Activated CD4-positive, alpha-beta T cell treated with anti-CD3 and anti-CD28 coated beads, Interleukin-2, amount 10 ng/mL, durations not matched to agents 7 days and 5 days (primary cell): ENCODE measurements at regions not wholly inside any gene's neighbourhood (a gene's known extent, or its start where the extent isn't known, plus 50 kb on each side); places are given as distances from the start of the nearest gene placed in this dataset.
"Not testable (repeated sequence)": the region's sequence is repeated elsewhere in the genome, so short reads cannot be mapped to it uniquely, and the experiment has no call there.

Source experiments
- CTCF ChIA-PET: fragments of 350-600 bp; sonication (Branson Sonifier 250); formaldehyde crosslinking; loops from one replicate; lab custom pipeline; 2021; ENCODE audit warnings: antibody characterized with exemption; lab: Charles Lee
- POLR2A ChIA-PET: fragments of 350-600 bp; sonication (Branson Sonifier 250); formaldehyde crosslinking; loops from one replicate; lab custom pipeline; 2021; ENCODE audit warnings: antibody characterized with exemption; lab: Charles Lee
- DNase-seq: peaks from one replicate; pipeline ENCODE4 v3.0.0-alpha.2; 2020
- H3K27ac Mint-ChIP-seq: one replicate; pipeline ENCODE4 v1.8.0; 2021; ENCODE audit warnings: mild to moderate bottlenecking, moderate library complexity, mixed read lengths
- H3K27me3 Mint-ChIP-seq: one replicate; pipeline ENCODE4 v1.8.0; 2021; ENCODE audit warnings: mixed read lengths
- H3K36me3 Mint-ChIP-seq: one replicate; pipeline ENCODE4 v1.8.0; 2021; ENCODE audit warnings: low read depth, mixed read lengths
- H3K4me1 Mint-ChIP-seq: one replicate; pipeline ENCODE4 v1.8.0; 2021; ENCODE audit warnings: mixed read lengths
- H3K4me3 Mint-ChIP-seq: one replicate; pipeline ENCODE4 v1.8.0; 2021; ENCODE audit warnings: mild to moderate bottlenecking, moderate library complexity, mixed read lengths
- H3K9me3 Mint-ChIP-seq: one replicate; pipeline ENCODE4 v1.8.0; 2021; ENCODE audit warnings: mixed read lengths

DNA sequence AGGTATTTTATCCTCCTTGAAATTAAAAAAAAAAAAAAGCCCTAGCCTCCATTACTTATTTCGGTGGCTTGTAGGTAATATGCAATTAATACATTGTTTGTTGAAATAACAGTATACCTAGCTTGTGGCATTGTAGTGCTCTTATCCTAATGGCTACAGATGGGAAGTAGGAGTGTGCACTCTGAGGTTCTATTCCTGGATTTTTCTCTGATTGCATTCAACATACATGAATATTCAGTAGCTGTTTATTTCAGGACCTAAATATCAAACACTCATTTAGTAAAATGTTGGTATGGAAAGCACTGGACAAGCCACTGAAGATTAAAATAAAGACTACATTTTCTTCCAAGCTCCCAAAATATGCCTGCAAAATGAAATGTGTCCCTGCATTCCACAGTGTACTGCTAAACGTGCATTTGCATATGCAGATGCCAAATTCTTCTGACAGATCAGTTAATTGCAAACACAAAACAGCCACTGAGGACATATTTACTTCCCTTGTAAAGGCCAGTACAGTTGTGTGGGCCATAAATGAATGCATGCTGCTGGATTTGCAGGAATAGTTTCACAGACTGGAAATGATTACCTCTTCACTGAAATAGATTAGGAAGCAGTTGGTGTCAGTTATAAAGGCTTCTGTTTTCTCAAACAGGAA, 826.1 kb downstream of the PRELID2 start:
- ChIA-PET POLR2A (no interaction called here), CTCF (no interaction called here)
- Mint-ChIP-seq H3K36me3 (no peaks in the 10 kb centered on the region), H3K9me3 (no peaks in the 10 kb centered on the region), H3K4me3 (no peak overlapping the region), H3K27ac (no peak overlapping the region), H3K4me1 (no peaks in the 10 kb centered on the region), H3K27me3 (no peaks in the 10 kb centered on the region)
- DNase-seq: no peak

DNA sequence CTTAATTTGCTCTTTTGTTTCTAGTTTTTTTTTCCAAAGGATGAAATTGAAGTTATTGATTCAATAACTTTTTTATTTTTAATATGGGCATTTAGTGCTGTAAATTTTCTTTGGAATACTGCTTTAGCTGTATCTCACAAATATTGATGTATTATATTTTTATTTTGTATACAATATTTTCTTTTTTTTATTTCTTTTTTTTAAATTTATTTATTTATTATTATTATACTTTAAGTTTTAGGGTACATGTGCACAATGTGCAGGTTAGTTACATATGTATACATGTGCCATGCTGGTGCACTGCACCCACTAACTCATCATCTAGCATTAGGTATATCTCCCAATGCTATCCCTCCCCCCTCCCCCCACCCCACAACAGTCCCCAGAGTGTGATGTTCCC, 823.7 kb downstream of the KCTD16 start:
- H3K27ac Mint-ChIP-seq, POLR2A ChIA-PET, H3K4me1 Mint-ChIP-seq, H3K4me3 Mint-ChIP-seq, H3K27me3 Mint-ChIP-seq, CTCF ChIA-PET, DNase-seq, H3K9me3 Mint-ChIP-seq, H3K36me3 Mint-ChIP-seq: not testable (repeated sequence)

DNA sequence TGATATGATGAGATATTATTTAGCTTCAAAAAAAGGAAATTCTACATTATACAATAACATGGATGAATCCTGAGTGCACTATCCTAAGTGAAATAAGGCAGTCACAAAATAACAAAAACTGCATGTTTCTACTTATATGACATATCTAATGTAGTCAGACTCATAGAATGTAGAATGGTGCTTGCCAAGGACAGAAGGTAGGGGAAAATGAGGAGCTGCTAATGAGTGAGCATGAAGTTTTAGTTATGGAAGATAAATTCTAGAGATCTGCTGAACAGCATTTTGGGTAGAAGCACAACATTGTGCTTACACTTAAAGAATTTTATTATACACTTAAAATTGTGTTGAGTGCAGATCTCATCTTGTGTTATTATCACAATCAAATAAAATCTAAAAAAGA, 812.4 kb downstream of the KCTD16 start:
- Mint-ChIP-seq H3K27me3 (no peaks in the 10 kb centered on the region), H3K36me3 (no peaks in the 10 kb centered on the region), H3K27ac (no peak overlapping the region), H3K9me3 (peaks cover 5% of the 10 kb centered on the region), H3K4me3 (no peak overlapping the region), H3K4me1 (no peaks in the 10 kb centered on the region)
- ChIA-PET CTCF (no interaction called here), POLR2A (no interaction called here)
- DNase-seq: no peak

DNA sequence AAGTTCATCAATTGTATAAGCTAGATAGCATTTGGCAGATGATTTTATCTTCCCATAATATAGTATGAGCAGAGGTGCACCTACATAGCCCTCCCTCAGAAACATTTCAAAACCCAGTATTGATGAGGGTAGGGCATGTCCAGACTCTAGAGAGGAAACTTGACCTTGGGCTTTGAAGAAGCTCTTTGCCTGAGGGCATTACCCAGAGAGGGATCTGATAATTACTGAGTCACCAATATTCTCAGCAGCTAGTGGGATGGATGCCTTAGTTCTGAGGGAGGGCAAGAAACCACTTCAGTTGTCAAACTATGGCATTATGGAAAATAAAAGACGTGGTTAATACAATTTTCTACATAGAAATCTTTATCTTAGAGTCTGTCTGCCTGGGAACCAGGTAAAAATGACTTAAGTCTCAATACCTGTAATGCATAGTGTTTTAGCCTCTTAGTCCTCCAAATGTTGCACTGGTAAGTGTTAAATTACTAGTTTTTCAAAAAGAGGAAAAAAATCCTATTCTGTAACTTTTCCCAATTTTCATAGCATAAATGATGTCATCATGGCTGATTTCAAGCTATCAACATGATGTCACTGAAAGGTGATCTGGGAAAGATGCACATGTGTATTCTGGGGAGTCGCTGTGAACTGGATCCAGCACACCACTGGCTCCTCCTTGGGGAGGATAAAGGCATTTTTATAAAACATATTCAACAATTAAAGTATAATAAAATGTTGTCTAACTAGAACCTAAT, 809.0 kb downstream of the KCTD16 start:
- no peak overlapping the region for H3K27ac Mint-ChIP-seq
- no peaks in the 10 kb centered on the region for H3K9me3 Mint-ChIP-seq
- no peaks in the 10 kb centered on the region for H3K27me3 Mint-ChIP-seq
- H3K4me3 Mint-ChIP-seq: no peak overlapping the region
- POLR2A ChIA-PET: no interaction called here
- no peak for DNase-seq
- no peaks in the 10 kb centered on the region for H3K4me1 Mint-ChIP-seq
- H3K36me3 Mint-ChIP-seq: no peaks in the 10 kb centered on the region
- CTCF ChIA-PET: no interaction called here

DNA sequence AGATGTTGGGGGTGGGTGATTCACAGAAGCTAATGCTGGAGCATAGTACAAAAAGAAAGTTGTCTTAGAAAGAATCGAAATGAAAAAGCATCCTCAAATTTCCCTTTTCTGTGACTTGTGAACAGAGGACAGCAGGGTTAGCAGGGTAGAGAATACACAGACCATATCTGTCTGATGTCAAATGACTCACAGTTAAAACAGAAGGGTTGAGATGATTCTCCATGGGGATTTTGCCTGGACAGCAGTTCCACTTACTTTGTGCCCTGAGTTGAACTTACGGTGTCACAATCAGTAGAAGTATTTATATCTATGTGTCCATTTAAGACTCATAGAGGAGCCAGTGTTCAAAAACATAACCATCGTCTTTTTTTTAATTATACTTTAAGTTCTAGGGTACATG, 801.6 kb downstream of the KCTD16 start:
- ChIA-PET POLR2A (no interaction called here), CTCF (no interaction called here)
- Mint-ChIP-seq H3K27me3 (no peaks in the 10 kb centered on the region), H3K4me3 (no peak overlapping the region), H3K9me3 (peaks cover 7% of the 10 kb centered on the region), H3K4me1 (no peaks in the 10 kb centered on the region), H3K36me3 (no peaks in the 10 kb centered on the region), H3K27ac (no peak overlapping the region)
- DNase-seq: no peak

DNA sequence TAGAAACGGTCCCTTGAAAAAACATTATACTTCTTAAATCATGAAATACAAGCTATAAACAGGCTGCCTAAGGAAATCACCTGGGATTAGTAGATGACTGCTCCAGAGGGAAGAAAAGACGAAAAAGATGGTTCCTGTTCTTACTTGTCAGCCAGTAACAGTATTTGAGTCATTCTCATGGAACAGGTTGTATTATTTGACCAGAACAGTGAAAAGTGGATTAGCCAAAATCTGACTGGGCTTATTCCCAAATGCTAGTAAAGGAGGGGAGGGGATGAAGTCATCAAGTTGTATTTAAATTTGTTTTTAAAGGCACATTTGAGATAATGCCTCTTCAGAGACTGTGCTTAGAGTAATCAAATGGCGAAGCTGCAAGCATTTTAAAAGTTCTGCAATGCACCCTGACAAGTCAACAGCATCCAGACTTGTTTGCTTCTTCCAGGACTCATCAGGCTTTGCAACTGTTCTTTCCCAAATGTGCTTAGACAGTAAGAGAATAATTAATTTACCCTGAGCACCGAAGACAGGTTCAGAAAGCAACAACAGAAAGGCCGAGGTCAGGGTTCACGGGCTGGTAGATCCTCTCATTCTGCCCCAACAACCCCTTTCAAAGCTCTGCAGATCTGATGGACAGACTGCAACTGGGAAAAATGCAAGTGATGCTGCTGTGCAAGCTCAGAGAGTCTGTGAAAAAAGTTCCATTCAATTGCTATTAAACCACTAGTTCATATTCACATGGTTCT, 800.6 kb downstream of the KCTD16 start:
- Mint-ChIP-seq H3K9me3 (peaks cover 7% of the 10 kb centered on the region), H3K27ac (no peak overlapping the region), H3K4me1 (no peaks in the 10 kb centered on the region), H3K27me3 (no peaks in the 10 kb centered on the region), H3K4me3 (no peak overlapping the region), H3K36me3 (no peaks in the 10 kb centered on the region)
- CTCF ChIA-PET: no interaction called here
- POLR2A ChIA-PET: no interaction called here
- no peak for DNase-seq

DNA sequence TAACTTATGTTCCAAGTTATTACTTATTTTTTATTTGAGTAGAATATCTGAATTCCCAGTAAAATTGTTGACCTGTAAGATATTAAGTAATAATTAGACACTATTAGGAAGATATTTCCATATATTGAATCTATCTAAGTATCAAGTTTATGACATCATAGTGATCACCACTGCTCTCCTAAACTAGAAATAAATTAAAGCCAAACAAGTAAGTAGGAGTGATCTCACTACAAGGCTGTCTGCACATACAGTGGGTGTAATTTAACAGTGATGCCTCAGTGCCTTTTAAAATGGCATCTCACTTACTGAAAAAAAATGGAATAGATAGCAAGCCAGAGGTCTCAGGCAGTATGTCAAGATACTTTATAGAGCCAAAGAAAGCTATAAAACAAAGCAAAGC, 789.6 kb downstream of the KCTD16 start:
- Mint-ChIP-seq H3K36me3 (no peaks in the 10 kb centered on the region), H3K27ac (no peak overlapping the region), H3K4me1 (no peaks in the 10 kb centered on the region), H3K27me3 (no peaks in the 10 kb centered on the region), H3K4me3 (no peak overlapping the region), H3K9me3 (no peaks in the 10 kb centered on the region)
- no peak for DNase-seq
- CTCF ChIA-PET: no interaction called here
- POLR2A ChIA-PET: no interaction called here

DNA sequence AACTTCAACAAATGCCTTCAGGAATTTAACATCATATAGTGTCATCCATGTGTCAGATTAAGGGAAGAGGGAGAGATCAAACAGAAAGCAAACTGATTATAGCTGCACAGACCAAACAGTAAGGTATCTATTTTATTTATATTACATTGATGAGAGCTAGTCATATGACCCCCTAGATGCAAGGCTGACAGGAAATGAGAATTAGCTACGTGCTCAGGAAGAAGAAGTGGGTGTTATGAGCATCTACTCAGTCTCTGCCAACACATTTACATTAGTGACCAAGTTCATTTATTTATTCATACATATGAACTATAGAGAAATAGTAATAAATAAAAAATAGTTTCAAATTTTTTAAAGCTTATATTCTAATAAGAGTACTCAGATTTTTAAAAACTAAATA, 787.3 kb downstream of the KCTD16 start:
- no peaks in the 10 kb centered on the region for H3K27me3 Mint-ChIP-seq
- no peaks in the 10 kb centered on the region for H3K4me1 Mint-ChIP-seq
- H3K4me3 Mint-ChIP-seq: no peak overlapping the region
- DNase-seq: no peak
- H3K27ac Mint-ChIP-seq: no peak overlapping the region
- CTCF ChIA-PET: no interaction called here
- no peaks in the 10 kb centered on the region for H3K36me3 Mint-ChIP-seq
- H3K9me3 Mint-ChIP-seq: no peaks in the 10 kb centered on the region
- POLR2A ChIA-PET: no interaction called here

DNA sequence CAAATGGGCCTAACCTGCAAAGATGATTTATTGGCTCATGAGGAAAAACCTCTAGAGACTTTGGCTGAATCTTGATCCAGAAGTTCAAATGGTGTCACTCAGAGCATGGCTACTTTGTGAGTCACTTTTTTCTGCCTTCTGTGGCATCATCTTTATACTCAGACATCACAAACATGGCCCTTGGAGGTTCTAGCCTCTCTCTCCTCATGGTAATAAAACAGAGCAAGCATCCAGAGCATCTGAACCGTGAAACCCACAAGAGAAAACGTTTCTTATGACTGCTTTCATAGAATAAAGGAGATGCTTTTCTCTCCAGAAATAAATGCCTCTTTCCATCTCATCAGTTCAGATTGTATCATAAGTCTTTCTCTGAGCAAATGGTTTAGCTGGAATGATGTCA, 780.3 kb downstream of the KCTD16 start:
- no peaks in the 10 kb centered on the region for H3K4me1 Mint-ChIP-seq
- no peaks in the 10 kb centered on the region for H3K27me3 Mint-ChIP-seq
- no peak overlapping the region for H3K27ac Mint-ChIP-seq
- ChIA-PET CTCF (no interaction called here), POLR2A (no interaction called here)
- no peaks in the 10 kb centered on the region for H3K9me3 Mint-ChIP-seq
- no peak overlapping the region for H3K4me3 Mint-ChIP-seq
- DNase-seq: no peak
- H3K36me3 Mint-ChIP-seq: no peaks in the 10 kb centered on the region

DNA sequence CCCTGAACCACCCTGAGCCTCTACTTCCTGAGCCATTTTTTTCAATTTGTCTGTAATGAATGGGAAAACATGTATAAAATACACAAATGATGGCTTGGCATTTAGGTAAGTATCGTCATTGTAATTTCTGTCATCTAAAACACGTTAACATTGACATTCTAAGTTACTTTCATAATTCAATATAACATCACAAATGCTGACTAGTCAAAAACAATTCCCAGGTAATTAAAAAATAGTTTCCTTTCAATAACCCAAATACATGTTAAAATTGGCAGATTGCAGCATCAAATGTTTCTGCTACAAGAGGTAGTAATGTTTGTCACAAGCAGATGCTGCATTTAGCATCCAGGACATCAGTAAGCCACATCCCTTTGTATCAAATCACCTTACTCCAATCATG, 776.4 kb downstream of the KCTD16 start:
- CTCF ChIA-PET: no interaction called here
- H3K4me3 Mint-ChIP-seq: no peak overlapping the region
- H3K36me3 Mint-ChIP-seq: no peaks in the 10 kb centered on the region
- POLR2A ChIA-PET: no interaction called here
- no peaks in the 10 kb centered on the region for H3K27me3 Mint-ChIP-seq
- H3K4me1 Mint-ChIP-seq: no peaks in the 10 kb centered on the region
- H3K9me3 Mint-ChIP-seq: no peaks in the 10 kb centered on the region
- H3K27ac Mint-ChIP-seq: no peak overlapping the region
- no peak for DNase-seq

DNA sequence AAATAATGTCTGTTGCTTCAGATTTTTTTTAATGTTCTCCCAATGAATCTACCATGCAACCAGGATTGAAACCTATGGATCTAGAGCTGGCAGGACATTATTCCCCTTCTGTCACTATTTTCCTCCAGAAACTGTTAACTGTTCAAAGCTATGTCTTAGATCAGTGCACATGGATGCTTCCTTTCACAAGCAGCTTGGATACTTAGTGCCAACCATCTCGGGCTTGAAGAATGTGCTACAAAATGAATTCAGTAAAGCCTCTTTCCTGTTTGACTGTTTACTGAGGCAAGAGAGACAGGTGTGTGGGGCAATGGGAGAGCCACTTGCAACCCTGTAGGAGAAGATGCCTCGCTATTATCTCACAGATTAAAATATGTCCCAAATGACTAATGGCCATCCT, 774.8 kb downstream of the KCTD16 start:
- ChIA-PET CTCF (no interaction called here), POLR2A (no interaction called here)
- no peaks in the 10 kb centered on the region for H3K36me3 Mint-ChIP-seq
- H3K27ac Mint-ChIP-seq: no peak overlapping the region
- no peak overlapping the region for H3K4me3 Mint-ChIP-seq
- H3K4me1 Mint-ChIP-seq: no peaks in the 10 kb centered on the region
- DNase-seq: no peak
- no peaks in the 10 kb centered on the region for H3K27me3 Mint-ChIP-seq
- H3K9me3 Mint-ChIP-seq: no peaks in the 10 kb centered on the region

DNA sequence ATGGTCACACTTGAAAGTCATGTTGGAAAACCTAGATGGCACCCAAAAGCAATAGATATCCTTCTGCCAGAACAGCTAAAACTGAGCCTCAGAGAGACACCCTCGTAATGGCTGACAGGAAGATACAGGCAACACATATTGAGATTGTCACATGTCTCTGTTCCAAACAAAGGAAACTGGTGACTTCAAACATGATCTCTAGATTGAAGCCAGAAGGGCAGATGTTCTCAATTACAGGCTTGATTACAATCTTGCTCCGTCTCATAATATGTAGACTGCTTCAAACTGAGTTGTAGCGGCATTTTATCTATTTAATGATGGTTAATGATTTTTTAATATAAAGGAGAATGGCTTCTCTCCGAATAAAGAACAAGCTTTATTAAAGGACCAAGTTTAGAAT, 774.3 kb downstream of the KCTD16 start:
- POLR2A ChIA-PET: no interaction called here
- no peaks in the 10 kb centered on the region for H3K36me3 Mint-ChIP-seq

DNA sequence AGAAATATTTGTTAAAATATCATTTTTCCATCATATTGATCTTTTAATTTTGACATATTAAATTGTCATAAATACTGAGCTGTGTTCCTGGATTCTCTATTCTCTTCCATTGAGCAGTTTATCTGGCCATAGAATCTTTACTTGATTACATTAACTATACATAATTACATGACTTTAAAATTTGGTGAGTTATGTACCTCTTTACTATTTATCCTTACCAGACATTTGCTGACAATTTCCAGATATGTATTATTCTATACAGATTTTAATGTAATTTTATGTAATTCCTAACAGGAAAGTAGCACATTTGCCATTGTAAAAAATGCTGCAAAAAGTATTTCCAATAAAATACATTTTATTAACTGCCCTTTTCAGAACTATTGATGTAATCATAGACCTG, 770.3 kb downstream of the KCTD16 start:
- H3K4me1 Mint-ChIP-seq: no peaks in the 10 kb centered on the region
- DNase-seq: no peak
- H3K36me3 Mint-ChIP-seq: no peaks in the 10 kb centered on the region
- no peak overlapping the region for H3K27ac Mint-ChIP-seq
- ChIA-PET CTCF (no interaction called here), POLR2A (no interaction called here)
- H3K4me3 Mint-ChIP-seq: no peak overlapping the region
- no peaks in the 10 kb centered on the region for H3K9me3 Mint-ChIP-seq
- H3K27me3 Mint-ChIP-seq: no peaks in the 10 kb centered on the region

More for the DNA sequence above, 774.3 kb downstream of the KCTD16 start:
- Mint-ChIP-seq H3K9me3 (no peaks in the 10 kb centered on the region), H3K27me3 (no peaks in the 10 kb centered on the region), H3K4me1 (no peaks in the 10 kb centered on the region), H3K4me3 (no peak overlapping the region), H3K27ac (no peak overlapping the region)
- CTCF ChIA-PET: no interaction called here
- no peak for DNase-seq
